PC-3 (cell line): ENCODE measurements at regions not wholly inside any gene's neighbourhood (a gene's known extent, or its start where the extent isn't known, plus 50 kb on each side); places are given as distances from the start of the nearest gene placed in this dataset.

Experiments used
- CTCF ChIP-seq: fragments of 300-600 bp; sonication (generic); conservative IDR thresholded peaks from 2 replicates; pipeline ENCODE4 v1.5.1; 2017; ENCODE audit warnings: antibody characterized with exemption, low read depth, mild to moderate bottlenecking, low read length
- EZH2 ChIP-seq: fragments of 300-600 bp; sonication (generic); IDR thresholded peaks from one replicate; pipeline ENCODE4 v1.6.1; 2017; ENCODE audit warnings: antibody characterized with exemption, mild to moderate bottlenecking, low read length; ENCODE audit not compliant: unreplicated experiment
- EZH2phosphoT487 ChIP-seq: fragments of 300-600 bp; sonication (generic); IDR thresholded peaks from 2 replicates; pipeline ENCODE4 v1.6.1; 2018; ENCODE audit warnings: mild to moderate bottlenecking, antibody characterized with exemption, low read length, borderline replicate concordance

GRCh38 chr11:130645843-130646197, 197.4 kb downstream of the ADAMTS15 start:
- TF ChIP-seq CTCF (no peak), EZH2 (no peak), EZH2phosphoT487 (no peak)
